WTC11 (cell line): ENCODE measurements at regions not wholly inside any gene's neighbourhood (a gene's known extent, or its start where the extent isn't known, plus 50 kb on each side); places are given as distances from the start of the nearest gene placed in this dataset.

Experiments
- GABPB1 ChIP-seq: sonication (generic); formaldehyde crosslinking; IDR thresholded peaks from 2 replicates; pipeline ENCODE4 v1.8.1; 2023; ENCODE audit warnings: mild to moderate bottlenecking, missing genetic modification reagents
- NFYB ChIP-seq: sonication (generic); formaldehyde crosslinking; conservative IDR thresholded peaks from 2 replicates; pipeline ENCODE4 v1.8.0; 2022; ENCODE audit warnings: low read depth, missing genetic modification reagents
- SMAD4 ChIP-seq: sonication (generic); formaldehyde crosslinking; IDR thresholded peaks from 2 replicates; pipeline ENCODE4 v1.8.0; 2022; ENCODE audit warnings: mild to moderate bottlenecking, missing genetic modification reagents
- SP1 ChIP-seq: sonication (generic); formaldehyde crosslinking; conservative IDR thresholded peaks from 2 replicates; pipeline ENCODE4 v1.8.1; 2022; ENCODE audit warnings: missing genetic modification reagents
- TCF7 ChIP-seq: sonication (generic); formaldehyde crosslinking; IDR thresholded peaks from 2 replicates; pipeline ENCODE4 v1.8.0; 2022; ENCODE audit warnings: mild to moderate bottlenecking, low read depth, missing genetic modification reagents, moderate library complexity
- ZNF281 ChIP-seq: sonication (generic); formaldehyde crosslinking; IDR thresholded peaks from 2 replicates; pipeline ENCODE4 v1.8.0; 2023; ENCODE audit warnings: mild to moderate bottlenecking, missing genetic modification reagents
- TF ChIP-seq, protein P1 (sequence below): sonication (generic); formaldehyde crosslinking; IDR thresholded peaks from 2 replicates; pipeline ENCODE4 v1.8.1; 2023; ENCODE audit warnings: mild to moderate bottlenecking, missing genetic modification reagents, moderate library complexity
- TF ChIP-seq, protein P2 (sequence below): fragments of 200-600 bp; IDR thresholded peaks from 2 replicates; pipeline ENCODE4 v1.8.0; 2022; ENCODE audit warnings: antibody characterized with exemption

- TF ChIP-seq, protein P1, sequence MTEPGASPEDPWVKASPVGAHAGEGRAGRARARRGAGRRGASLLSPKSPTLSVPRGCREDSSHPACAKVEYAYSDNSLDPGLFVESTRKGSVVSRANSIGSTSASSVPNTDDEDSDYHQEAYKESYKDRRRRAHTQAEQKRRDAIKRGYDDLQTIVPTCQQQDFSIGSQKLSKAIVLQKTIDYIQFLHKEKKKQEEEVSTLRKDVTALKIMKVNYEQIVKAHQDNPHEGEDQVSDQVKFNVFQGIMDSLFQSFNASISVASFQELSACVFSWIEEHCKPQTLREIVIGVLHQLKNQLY, result no peak
- TF ChIP-seq SMAD4 (CRISPR knock-in tag) (no peak), TCF7 (CRISPR knock-in tag) (no peak), SP1 (CRISPR knock-in tag) (no peak), NFYB (CRISPR knock-in tag) (no peak), GABPB1 (CRISPR knock-in tag) (no peak), ZNF281 (CRISPR knock-in tag) (no peak)
- TF ChIP-seq, protein P2, sequence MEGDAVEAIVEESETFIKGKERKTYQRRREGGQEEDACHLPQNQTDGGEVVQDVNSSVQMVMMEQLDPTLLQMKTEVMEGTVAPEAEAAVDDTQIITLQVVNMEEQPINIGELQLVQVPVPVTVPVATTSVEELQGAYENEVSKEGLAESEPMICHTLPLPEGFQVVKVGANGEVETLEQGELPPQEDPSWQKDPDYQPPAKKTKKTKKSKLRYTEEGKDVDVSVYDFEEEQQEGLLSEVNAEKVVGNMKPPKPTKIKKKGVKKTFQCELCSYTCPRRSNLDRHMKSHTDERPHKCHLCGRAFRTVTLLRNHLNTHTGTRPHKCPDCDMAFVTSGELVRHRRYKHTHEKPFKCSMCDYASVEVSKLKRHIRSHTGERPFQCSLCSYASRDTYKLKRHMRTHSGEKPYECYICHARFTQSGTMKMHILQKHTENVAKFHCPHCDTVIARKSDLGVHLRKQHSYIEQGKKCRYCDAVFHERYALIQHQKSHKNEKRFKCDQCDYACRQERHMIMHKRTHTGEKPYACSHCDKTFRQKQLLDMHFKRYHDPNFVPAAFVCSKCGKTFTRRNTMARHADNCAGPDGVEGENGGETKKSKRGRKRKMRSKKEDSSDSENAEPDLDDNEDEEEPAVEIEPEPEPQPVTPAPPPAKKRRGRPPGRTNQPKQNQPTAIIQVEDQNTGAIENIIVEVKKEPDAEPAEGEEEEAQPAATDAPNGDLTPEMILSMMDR, result no peak
Observed at GRCh38 chr6:168728056-168728455, 287.1 kb downstream of the SMOC2 start.
